ENCODE measurements at regions not wholly inside any gene's neighbourhood (a gene's known extent, or its start where the extent isn't known, plus 50 kb on each side); places are given as distances from the start of the nearest gene placed in this dataset.

GRCh38 chr6:166715065-166715464 lies 88.0 kb upstream of the RPS6KA2 start:
- H3K4me3 Mint-ChIP-seq, result no peak overlapping the region
- H3K27ac Mint-ChIP-seq, result no peak overlapping the region
- no peak for TF ChIP-seq CTCF (conservative IDR thresholded peaks at IDR 0.05)
- H3K36me3 Mint-ChIP-seq, result no peaks in the 10 kb centered on the region
- H3K27me3 Mint-ChIP-seq, result peaks cover 18% of the 10 kb centered on the region
- H3K9me3 Mint-ChIP-seq, result peaks cover 6% of the 10 kb centered on the region
- H3K4me1 Mint-ChIP-seq (ENCODE audit: unreplicated experiment), result peaks cover 8% of the 10 kb centered on the region
- DNase-seq (ENCODE audit: extremely low spot score, unreplicated experiment), result no peak

- DNase-seq (ENCODE audit: extremely low spot score, unreplicated experiment), result no peak
- Mint-ChIP-seq H3K9me3 (peaks cover 6% of the 10 kb centered on the region), H3K36me3 (no peaks in the 10 kb centered on the region), H3K4me1 (ENCODE audit: unreplicated experiment) (peaks cover 8% of the 10 kb centered on the region), H3K27ac (no peak overlapping the region), H3K4me3 (no peak overlapping the region), H3K27me3 (peaks cover 17% of the 10 kb centered on the region)
- TF ChIP-seq CTCF (conservative IDR thresholded peaks at IDR 0.05), result no peak
Observed at GRCh38 chr6:166714581-166714980, 87.5 kb upstream of the RPS6KA2 start.

GRCh38 chr6:166714187-166714510 lies 87.1 kb upstream of the RPS6KA2 start:
- Mint-ChIP-seq H3K27ac (no peak overlapping the region), H3K4me1 (ENCODE audit: unreplicated experiment) (peaks cover 8% of the 10 kb centered on the region)

GRCh38 chr6:166713434-166714186 lies 86.6 kb upstream of the RPS6KA2 start:
- Mint-ChIP-seq H3K27me3 (peaks cover 14% of the 10 kb centered on the region), H3K4me1 (ENCODE audit: unreplicated experiment) (peaks cover 8% of the 10 kb centered on the region), H3K36me3 (no peaks in the 10 kb centered on the region), H3K27ac (no peak overlapping the region), H3K9me3 (peaks cover 6% of the 10 kb centered on the region), H3K4me3 (no peak overlapping the region)
- TF ChIP-seq CTCF (conservative IDR thresholded peaks at IDR 0.05), result no peak
- DNase-seq (ENCODE audit: extremely low spot score, unreplicated experiment), result no peak

More at GRCh38 chr6:166714187-166714510, 87.1 kb upstream of the RPS6KA2 start:
- peaks cover 6% of the 10 kb centered on the region for H3K9me3 Mint-ChIP-seq
- H3K36me3 Mint-ChIP-seq, result no peaks in the 10 kb centered on the region
- DNase-seq (ENCODE audit: extremely low spot score, unreplicated experiment), result no peak
- no peak overlapping the region for H3K4me3 Mint-ChIP-seq
- peaks cover 14% of the 10 kb centered on the region for H3K27me3 Mint-ChIP-seq
- TF ChIP-seq CTCF (conservative IDR thresholded peaks at IDR 0.05), result no peak

GRCh38 chr6:166712286-166713228 lies 85.5 kb upstream of the RPS6KA2 start:
- Mint-ChIP-seq H3K27me3 (peaks cover 14% of the 10 kb centered on the region), H3K36me3 (no peaks in the 10 kb centered on the region), H3K27ac (no peak overlapping the region), H3K4me1 (ENCODE audit: unreplicated experiment) (peaks cover 8% of the 10 kb centered on the region), H3K4me3 (no peak overlapping the region), H3K9me3 (peaks cover 6% of the 10 kb centered on the region)
- no peak for TF ChIP-seq CTCF (conservative IDR thresholded peaks at IDR 0.05)
- no peak for DNase-seq (ENCODE audit: extremely low spot score, unreplicated experiment)
